GM11168 (cell line): ENCODE measurements at regions not wholly inside any gene's neighbourhood (a gene's known extent, or its start where the extent isn't known, plus 50 kb on each side); places are given as distances from the start of the nearest gene placed in this dataset.

Experiments used
- in situ Hi-C: fragments of 300-500 bp; cut with MboI; formaldehyde crosslinking; loops from one replicate; pipeline ENCODE4 v1.12.0; 2022; ENCODE audit warnings: low sequenced_read_pairs; ENCODE audit not compliant: unreplicated experiment

DNA sequence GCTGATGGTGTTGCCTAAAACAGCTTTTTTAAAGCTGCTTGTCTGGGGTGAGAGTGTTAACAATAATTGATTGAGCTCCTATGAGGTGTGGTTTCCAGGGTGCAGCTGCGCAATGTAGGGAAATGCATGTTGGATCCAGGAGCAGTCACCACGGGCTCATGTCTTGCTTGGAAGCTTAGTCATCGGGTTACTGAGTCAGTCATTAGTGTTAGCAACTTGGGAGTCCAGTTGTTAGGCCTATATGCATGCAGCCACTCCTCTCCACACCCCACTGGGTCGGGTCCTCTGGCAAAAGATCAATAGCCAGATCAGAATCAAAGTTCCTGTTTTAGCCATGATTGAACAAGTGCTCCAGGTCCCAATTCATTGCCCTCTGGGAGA, 271.7 kb upstream of the CHD6 start:
- in situ Hi-C loops, result no loop called here

DNA sequence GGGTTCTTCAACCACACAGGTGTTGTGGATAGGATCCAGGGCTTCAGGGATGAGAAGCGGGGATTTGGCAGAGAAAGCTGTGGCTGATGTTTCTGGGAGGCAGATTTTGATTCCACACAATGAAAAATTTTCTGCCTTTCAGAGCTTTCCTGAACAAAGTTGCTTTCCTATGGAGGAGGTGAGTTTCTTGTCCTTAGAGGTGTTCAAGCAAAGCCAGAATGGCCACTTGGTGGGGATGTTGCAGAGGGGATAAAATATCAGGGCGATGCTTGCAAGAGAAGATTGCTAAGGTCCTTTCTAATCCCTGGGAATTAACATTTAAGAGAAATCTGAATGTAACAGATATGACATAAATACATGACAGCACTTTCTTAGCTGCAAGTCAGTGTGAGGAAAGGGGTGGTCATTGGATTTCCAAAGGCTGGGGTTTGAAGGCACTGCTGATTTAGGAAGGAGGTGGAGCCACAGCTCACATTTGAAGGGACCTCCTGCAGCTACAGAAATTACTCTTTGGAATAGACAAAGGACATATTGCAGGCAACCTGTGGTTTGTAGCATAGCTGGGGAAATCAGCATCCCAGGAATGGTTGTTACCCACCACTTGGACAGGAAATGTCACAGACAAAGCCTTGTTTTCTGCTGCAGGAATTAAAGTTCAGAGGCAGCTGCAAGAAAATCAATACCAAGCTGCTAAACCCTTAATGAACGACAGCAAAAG, 271.1 kb upstream of the CHD6 start:
- in situ Hi-C loops, result no loop called here

DNA sequence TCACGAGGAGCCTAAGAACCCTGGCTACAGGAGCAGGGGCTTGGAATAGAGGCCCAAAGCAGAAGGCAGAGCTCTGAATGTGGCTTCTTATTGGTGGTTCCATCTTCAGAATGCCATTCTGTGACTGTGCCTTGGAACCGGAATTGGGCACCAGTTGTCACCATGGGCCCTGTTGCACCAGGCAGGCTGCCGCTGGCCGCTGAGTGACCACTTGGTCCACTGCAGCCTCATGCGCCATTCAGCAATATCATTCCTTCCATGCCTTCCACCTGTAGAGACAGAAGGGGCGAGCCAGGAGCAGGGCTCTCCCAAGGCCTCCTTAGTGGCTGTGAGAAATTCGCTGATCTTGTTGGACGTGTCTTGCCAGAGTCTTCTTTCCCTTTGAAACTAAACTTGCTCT, 270.3 kb upstream of the CHD6 start:
- in situ Hi-C loops, result no loop called here

DNA sequence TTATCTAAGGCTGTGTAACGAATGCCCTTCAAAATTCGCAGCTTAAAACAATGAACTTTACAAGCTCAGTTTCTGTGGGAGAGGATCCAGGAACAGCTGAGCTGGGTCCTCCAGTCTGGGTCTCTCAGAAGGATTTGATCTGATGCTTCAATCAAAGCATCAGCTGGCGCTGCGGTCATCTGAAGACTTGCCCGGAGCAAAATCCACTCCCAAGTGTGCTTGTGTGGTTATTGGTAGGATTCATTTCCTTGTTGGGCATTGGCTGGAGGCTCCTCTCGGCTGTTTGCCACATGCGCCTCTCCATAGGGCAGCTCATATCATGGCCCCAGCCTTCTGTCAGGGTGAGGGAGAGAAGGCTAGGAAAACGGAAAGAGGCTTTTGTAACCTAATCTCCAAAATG, 269.3 kb upstream of the CHD6 start:
- in situ Hi-C loops, result no loop called here

DNA sequence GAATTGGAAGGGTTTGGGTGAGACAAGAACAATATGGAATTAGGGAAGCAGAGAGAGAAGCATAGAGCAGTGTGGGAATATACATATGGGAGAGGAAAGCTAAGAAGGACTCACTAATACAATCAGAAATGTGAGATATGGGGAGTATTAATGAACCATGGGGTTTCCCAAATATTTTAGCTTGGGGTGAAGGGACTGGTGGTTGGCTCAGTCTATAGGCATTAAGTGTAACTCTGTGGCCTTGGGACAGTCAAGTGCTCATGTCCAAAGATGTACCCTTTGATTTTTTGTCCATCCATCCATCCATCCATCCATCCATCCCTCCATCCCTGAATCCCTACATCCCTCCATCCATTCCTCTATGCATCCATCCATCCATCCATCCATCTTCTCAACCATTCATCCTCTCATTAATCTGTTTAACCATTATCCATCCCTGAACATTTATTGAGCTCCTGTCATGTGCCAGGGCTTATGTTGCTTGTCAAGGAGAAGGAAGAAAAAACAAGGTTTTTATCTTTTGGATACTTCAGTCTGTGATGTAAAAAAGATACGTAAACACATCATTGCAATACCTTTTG, 263.4 kb upstream of the CHD6 start:
- in situ Hi-C loops, result no loop called here

DNA sequence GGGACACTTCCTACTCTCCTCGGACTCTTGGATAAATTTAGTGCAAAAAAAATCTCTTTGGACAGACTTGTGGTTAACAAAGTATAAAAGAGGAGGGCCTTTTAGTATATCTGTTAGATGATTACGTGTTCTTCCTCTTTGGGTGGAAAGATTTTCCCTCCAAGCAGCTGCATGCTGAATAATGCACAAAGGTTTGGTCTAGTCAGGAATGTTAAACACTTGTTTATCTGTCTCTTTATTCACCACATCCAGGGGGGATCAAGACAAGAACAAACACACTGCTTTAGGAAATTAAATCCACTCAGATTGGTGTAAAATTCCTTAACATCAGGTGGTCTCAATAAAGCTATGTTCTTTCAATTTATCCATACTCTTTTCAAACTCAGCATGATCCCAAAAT, 260.9 kb upstream of the CHD6 start:
- in situ Hi-C loops, result no loop called here

DNA sequence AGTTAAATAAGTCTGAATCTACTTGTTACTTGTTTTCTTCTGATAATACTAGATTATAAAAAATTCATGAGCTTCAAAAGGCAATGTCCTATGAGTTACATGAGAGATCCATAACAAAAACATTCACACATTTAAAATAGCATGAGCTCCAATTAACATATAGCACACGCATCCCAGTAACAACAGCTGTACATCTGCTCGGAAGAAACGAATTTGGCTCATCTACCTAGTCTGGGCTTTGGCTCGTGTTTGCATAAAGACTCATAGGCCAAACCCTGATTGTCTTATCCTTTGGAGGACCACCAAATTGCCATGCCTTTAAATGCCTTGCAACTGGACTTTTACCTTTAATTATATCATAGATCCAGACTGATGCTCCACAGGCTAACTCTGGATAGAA, 259.7 kb upstream of the CHD6 start:
- in situ Hi-C loops, result no loop called here

DNA sequence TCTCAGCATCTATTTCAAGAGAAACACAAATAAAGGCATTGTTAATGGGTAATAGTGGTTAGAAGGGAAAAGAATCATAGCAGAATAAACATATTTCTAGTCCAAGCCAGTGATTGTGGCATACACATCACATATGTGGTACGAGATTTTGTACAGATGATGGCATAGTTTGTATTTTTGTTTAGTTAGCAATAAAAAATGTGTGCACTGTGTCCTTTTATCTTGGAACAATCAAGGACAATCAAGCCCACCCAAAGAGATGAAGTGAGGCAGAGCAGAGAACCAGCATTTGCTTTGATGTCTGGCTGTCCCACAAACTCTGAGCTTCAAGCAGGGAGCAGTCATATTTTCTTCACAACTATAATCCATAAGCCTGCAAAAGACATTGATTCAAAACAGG, 256.5 kb upstream of the CHD6 start:
- in situ Hi-C loops, result no loop called here

DNA sequence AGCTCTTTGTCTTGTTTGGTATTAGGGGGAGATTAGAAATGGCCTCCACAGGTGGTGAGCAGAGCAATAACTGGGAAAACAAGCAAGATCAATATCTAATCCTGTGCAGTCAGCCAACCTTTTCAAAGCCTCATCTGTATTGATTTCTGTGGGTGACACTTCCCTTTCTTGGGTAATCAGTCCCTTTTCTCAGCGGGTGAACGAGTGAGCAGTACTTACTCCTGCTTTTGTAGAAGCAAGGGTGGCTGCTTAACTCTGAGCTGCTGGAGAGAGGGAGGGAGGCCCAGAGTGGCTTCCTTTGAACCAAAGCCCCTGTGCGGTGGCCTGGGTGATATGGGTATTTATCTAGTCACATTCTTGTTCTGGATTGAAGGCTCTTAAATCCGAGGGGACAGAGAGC, 254.8 kb upstream of the CHD6 start:
- in situ Hi-C loops, result no loop called here

DNA sequence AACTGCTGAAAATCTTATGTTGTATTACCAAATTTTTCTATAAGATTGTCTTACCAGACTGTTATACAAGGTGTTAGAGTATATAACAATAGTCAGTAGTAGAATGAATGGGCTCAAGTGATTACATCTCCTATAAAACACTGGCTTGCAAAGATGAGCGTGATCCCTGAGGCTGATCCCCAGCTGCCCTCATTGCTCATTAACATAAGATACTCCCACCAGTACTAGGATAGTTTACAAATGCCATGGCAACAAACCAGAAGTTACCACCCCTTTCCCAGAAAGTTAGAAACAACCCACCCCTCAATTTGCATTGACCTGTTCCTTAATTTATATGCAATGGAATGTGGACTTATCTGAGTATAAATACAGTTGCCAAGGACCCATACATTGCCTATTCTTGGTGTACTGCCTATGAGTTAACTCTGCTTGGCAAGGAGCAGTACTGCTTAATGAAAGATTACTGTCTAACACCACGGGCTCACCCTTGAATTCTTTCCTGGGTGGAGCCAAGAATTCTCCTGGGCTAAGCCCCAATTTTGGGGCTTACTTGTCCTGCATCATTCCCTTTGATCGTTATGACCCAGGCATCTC, 252.8 kb upstream of the CHD6 start:
- in situ Hi-C loops, result no loop called here

DNA sequence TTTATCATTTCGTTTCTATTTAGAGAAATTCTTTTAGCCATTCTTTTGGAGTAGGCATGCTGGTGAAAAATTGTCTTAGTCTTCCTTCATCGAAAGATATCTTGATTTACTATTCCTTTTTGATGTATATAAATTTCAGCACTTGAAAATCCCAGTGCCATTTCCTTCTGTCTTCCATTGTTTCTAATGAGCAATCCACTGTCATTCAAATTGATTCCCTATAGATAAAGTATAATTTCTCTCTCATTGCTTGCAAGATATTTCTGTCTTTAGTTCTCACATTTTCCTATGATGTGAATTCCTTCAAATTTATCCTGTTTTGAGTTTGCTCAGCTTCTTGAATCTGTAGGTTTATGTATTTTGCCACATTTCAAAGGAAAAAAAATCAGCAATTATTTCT, 251.1 kb upstream of the CHD6 start:
- in situ Hi-C loops, result no loop called here

DNA sequence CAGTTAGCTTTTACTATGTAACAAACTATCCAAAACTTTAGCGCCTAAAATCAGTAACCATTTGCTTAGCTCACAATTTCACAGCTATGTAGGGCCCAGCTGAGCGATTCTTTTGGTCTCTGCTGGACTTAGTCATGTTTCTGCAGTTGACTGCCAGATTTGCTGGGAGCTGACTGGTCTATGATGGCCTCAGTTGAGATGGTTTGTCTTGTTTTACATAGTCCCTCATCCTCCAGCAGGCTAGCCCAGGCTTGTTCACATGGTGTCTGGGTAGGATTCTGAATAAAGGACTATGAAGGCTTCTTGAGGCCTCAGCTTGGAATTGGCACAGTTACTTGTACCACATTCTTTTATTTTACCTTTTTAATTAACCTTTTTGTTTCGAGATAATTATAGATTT, 247.8 kb upstream of the CHD6 start:
- in situ Hi-C loops, result no loop called here

DNA sequence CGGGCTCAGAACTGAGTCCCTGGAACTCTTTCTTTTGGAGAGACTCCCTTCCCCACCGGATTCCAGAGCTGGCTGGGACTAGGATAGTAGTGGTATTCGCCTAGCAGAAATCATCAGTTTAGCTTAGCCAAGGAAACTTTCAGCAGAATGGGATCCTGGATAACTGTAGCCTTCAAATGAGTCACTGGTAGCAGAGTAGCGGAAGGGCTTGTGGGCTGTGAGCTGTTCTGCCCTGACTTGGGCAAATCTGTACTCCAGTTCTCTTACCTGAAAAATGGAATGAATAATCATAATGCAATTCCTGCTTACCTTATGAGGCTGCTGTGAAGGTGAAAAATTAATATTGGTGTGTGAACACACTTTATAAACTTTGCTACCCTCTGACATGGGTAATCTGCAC, 244.3 kb upstream of the CHD6 start:
- in situ Hi-C loops, result no loop called here

DNA sequence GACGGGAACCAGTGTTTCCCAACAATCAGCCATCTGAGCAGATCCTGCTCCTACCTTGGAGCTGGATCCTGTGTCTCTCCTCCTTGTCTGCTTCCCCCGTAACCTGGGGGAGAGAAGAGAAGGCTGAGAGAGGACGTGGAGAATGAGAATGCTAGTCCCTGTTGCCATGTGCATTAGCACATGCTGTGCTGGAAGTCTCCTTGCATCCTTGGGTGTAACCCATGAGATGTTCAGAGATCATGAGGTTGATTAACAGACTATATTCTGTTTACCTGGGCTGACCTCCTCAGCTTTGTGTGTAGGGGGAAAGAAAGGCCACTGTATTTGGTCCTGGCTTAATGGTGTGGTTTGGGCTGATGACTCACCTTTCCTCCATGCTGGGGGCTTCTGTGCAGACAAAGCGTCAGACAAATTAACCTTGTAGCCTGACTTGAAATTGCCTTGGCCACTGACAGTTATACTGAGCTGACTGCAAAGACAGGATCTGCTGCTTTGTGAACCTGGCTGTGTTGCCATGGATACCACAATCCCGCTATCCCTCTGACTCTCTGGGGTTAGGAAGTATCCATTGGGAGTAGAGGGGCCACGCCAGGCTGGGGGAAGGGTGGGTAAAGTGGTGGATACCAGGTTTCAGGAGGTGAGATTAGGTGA, 243.7 kb upstream of the CHD6 start:
- in situ Hi-C loops, result no loop called here

DNA sequence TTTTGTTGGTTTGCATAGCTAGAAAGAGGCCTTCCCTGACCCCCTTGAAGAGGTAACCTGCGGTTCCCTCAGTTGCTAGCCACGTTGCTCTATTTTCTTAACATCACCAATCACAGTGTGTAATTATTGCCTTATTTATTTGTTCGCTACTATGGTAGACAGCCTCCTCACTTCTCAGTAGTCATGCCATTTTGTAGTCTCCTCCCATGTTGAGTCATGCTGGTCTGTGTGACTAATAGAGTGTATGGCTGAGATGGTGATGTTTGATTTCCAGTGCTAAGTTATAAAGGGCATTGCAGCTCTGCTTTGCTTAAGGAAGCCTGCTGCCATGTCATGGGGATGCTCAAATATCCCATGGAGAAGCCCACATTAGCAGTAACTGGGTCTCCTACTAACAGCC, 236.6 kb upstream of the CHD6 start:
- in situ Hi-C loops, result no loop called here

DNA sequence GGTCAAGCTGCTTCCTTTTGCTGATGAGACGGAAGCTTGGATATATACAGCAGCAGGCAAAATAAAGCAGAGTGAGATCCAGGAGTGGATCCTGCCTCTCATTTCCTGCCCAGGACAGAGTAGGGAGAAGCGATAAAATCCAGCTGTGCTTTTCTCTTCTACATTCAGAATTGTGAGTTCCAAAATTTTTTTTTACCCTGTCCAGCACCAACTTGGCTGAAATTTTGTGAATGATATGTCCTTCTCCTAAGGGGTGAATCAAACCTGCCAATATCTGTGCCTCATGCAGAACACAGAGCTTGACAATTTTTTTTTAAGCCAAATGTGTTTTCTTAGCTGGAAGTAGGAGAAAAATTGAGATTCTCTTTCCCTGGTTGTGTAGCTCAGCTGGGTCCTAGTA, 235.6 kb upstream of the CHD6 start:
- in situ Hi-C loops, result no loop called here

DNA sequence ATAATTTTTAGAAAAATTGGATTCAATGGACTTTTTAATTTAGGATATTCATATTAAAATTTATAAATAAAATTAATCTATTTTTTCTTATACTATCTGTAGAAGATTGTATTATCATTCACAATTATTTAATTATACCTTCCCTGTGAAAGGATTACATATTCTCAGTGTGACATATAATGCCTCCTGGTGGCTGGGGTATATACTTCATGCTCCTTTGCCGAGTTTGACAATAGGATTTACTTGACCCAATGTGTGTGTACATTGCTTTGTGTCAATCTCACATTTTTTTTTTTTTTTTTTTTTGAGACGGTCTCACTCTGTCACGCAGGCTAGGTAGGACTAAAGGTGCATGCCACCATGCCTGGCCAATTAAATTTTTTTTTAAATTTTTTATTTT, 230.0 kb upstream of the CHD6 start:
- in situ Hi-C loops, result no loop called here

DNA sequence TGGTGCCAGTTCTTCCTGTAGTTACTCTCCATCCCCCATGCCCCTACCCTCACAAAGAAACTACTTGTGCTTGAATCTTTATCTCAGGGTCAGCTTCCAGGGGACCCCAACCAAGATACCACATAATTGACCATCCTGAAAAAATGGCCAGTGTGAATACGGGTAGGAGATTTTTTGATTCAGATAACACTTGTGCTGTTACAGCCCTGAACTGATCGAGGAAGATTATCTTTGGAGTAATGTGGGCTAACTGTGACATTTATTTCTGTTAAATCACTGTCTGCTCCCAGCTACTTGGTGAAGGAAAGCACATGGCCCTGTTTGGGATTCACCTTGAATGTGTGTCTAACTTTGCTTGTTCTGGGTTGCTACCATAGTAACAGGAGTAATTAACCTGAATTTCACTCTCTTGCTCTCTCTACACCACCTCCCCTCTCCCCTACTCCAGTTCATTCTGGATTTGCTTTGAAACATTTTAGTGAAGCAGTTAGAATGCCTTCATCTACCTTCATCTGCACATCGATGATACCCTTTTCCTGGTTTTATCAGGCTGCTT, 219.6 kb upstream of the CHD6 start:
- in situ Hi-C loops, result no loop called here

DNA sequence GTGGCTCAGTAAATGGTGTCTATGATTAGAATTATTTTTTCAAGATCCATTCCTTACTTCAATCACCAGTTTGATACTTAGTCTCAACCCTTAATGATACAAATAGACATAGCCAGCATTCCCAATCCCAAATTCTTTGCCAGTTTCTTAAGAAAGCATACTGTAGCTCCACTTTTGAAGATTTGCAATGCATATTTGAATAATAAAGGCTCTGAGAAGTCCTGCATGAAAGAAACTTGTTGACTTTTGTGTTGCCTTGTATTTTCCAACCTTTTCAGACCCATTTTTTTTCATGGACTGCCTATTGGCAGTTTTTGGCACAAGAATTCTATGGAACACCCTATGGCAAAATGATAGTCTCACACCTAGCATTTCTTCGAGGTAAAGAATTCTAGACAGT, 215.6 kb upstream of the CHD6 start:
- in situ Hi-C loops, result no loop called here

DNA sequence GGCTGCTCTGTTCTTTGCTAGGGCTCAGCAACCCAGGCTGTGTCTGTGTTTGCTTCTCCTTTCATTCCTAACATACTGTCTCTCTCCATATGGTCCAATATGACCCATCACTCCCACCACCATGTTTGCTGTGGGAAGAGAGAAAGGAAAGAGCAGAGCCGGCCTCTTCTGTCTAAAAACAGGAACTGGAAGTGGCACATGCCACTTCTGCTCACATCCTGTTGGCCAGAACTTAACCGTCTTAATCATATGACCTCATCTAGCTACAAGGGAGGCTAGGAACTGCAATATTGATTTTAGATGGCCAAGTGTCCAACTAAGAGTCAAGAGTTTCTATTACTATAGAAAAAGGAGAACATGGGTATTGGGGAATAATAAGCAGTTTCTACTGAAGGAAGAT, 212.5 kb upstream of the CHD6 start:
- in situ Hi-C loops, result no loop called here

DNA sequence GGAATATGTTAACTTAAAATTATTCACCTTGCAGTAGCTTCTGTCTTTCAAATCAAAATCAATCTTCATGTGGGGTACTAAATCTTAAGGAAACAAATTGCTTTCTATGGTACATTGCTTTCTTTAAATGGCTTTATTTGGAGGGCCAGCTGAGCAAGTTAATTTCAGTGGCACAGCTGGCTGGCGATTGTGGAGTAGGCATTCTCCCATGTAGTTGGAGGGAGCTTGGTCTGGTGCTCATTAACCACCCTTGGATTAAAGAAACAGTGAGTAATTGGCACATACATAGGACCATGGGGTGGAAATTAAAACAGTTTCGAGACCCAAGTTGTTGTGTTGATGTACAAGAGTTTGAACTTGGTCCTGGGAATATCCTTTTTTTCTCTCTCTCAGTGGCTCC, 201.3 kb upstream of the CHD6 start:
- in situ Hi-C loops, result no loop called here
